Esophagus muscularis mucosa (tissue), 3 donors: ENCODE measurements at regions not wholly inside any gene's neighbourhood (a gene's known extent, or its start where the extent isn't known, plus 50 kb on each side); places are given as distances from the start of the nearest gene placed in this dataset.

Source experiments
- CTCF ChIP-seq, 3 experiments: fragments of 200-600 bp in 2 of 3; fragments of 450-650 bp in 1 of 3; sonication (generic) in 2 of 3; IDR thresholded peaks; one replicate each; pipeline ENCODE4 v1.5.1; 2017 to 2019; ENCODE audit warnings: antibody characterized with exemption in 3 of 3, mild to moderate bottlenecking in 2 of 3, moderate library complexity in 1 of 3
- POLR2A ChIP-seq: fragments of 450-650 bp; IDR thresholded peaks from one replicate; pipeline ENCODE4 v1.6.1; 2017; ENCODE audit warnings: antibody characterized with exemption, moderate library complexity, mild to moderate bottlenecking, low read depth

DNA sequence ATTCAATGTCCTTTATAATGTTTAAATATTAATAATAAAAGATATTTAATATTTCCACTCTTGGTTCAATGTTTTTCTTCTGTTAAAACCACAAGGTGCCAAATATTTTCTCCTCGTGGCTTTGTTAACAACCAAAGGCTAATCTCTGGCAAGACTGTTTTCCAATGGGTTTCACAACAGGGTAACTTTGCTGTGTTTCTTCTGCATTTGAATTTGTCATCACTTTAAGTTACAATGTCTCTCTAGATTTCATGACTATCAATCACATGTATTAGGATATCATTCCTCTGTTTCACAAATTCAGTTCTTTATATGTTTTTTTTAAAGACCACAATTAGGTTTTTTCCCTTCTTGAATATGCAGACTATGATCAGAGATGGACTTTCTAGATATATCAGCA is 469.8 kb upstream of the ACVR2A start:
- TF ChIP-seq CTCF (IDR thresholded peaks at IDR 0.05) (no peak), POLR2A (no peak)
